Spleen (tissue), 11 donors: ENCODE measurements at regions not wholly inside any gene's neighbourhood (a gene's known extent, or its start where the extent isn't known, plus 50 kb on each side); places are given as distances from the start of the nearest gene placed in this dataset.

Experiments used
- DNase-seq: peaks from one replicate; pipeline ENCODE4 v3.0.0-alpha.2; 2020
- H3K27ac ChIP-seq, 8 donors: fragments of 200-600 bp; sonication (generic) in 7 of 8; 1 replicate in 4 of 8; 2 replicates in 4 of 8; pipeline versions ENCODE4 v1.5.0 to v1.8.0; 2016 to 2021; ENCODE audit warnings: inconsistent platforms in 4 of 8, mild to moderate bottlenecking in 4 of 8, moderate library complexity in 1 of 8
- H3K27me3 ChIP-seq, 7 donors: fragments of 200-600 bp; sonication (generic) in 6 of 7; replicated peaks in 1 of 7; 1 replicate in 4 of 7; 2 replicates in 3 of 7; pipeline versions ENCODE4 v1.5.0 to v1.8.0; 2016 to 2021; ENCODE audit warnings: inconsistent platforms in 3 of 7, mild to moderate bottlenecking in 1 of 7
- H3K36me3 ChIP-seq, 6 donors: fragments of 200-600 bp; sonication (generic) in 5 of 6; 1 replicate in 4 of 6; 2 replicates in 2 of 6; pipeline versions ENCODE4 v1.5.0 to v1.8.0; 2016 to 2021; ENCODE audit warnings: inconsistent platforms in 2 of 6
- H3K4me1 ChIP-seq, 6 donors: fragments of 200-600 bp; sonication (generic) in 5 of 6; 1 replicate in 3 of 6; 2 replicates in 3 of 6; pipeline versions ENCODE4 v1.5.0 to v1.8.0; 2016 to 2021; ENCODE audit warnings: inconsistent platforms in 3 of 6
- H3K4me3 ChIP-seq, 8 donors: fragments of 200-600 bp; sonication (generic) in 7 of 8; 1 replicate in 4 of 8; 2 replicates in 4 of 8; pipeline versions ENCODE4 v1.5.0 to v1.8.0; 2016 to 2021; ENCODE audit warnings: inconsistent platforms in 4 of 8, mild to moderate bottlenecking in 4 of 8, moderate library complexity in 2 of 8
- H3K9me3 ChIP-seq, 8 donors: fragments of 200-600 bp; sonication (generic) in 7 of 8; 1 replicate in 4 of 8; 2 replicates in 4 of 8; pipeline versions ENCODE4 v1.5.0 to v1.8.0; 2016 to 2021; ENCODE audit warnings: inconsistent platforms in 4 of 8
- CTCF ChIP-seq, 11 experiments: fragments of 200-600 bp in 7 of 11; fragments of 450-650 bp in 4 of 11; sonication (generic) in 4 of 11; IDR thresholded peaks in 8 of 11; conservative IDR thresholded peaks in 3 of 11; 1 replicate in 7 of 11; 2 replicates in 4 of 11; pipeline versions ENCODE4 v1.4.0 to v1.8.0; 2016 to 2021; ENCODE audit warnings: antibody characterized with exemption in 11 of 11, inconsistent platforms in 4 of 11, mild to moderate bottlenecking in 1 of 11
- POLR2A ChIP-seq, 3 donors: fragments of 450-650 bp; IDR thresholded peaks; one replicate each; pipeline ENCODE4 v1.5.1; 2017; ENCODE audit warnings: antibody characterized with exemption in 3 of 3, mild to moderate bottlenecking in 1 of 3
- POLR2AphosphoS5 ChIP-seq, 3 donors: sonication (generic); formaldehyde crosslinking; IDR thresholded peaks; one replicate each; pipeline ENCODE4 v1.5.1; 2017; ENCODE audit warnings: antibody characterized with exemption in 3 of 3
- WGBS, 5 donors: extraction: QIAGEN DNeasy Blood & Tissue Kit in 3 of 5; methylation state at CpG; one replicate each; pipeline versions ENCODE4 v1.1.5 to v1.1.7; 2013 to 2018; 5-methylcytosine and 5-hydroxymethylcytosine counted together
- intact Hi-C: fragments of 100-400 bp; cut with DNase I; formaldehyde crosslinking; loops from one replicate; pipeline ENCODE4 v1.15.0; 2023; ENCODE audit warnings: low total_unique reads
- donor health status: healthy with polysubstance abuse.
- donor health status: DM: no; HTN: no; CAD: no; lungs with moderate emphysema.
- donor health status: DM: no; HTN: no; CAD: no.
- donor health status: Bipolar disorder and iron deficiency.
- donor health status: healthy.
- donor health status: DM: no; HTN: no; CAD: no.
- donor health status: DM: yes; HTN: yes; CAD: no.

DNA sequence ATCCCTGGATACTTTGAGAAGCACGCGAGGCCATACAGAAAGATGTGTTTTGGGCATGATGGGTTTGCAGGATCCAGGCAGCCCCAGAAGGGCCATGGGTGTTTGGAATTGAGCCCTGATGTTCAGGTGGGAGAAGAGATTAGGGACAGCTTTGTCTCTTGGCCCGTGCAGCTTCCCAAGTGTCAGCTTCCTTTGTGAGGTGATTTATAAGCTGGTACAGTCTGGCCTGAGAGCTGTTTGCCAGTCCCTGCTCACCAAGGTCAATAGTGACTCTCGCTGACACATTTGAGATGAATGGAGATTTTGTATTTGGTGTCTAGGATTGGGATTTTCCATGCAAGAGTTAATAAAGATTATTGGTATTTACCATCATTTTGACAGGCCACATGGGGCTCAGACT lies 165.9 kb downstream of the ICE1 start:
- no peaks in the 10 kb centered on the region for H3K9me3 ChIP-seq
- H3K27me3 ChIP-seq: no peaks in the 10 kb centered on the region
- intact Hi-C loops: no loop called here
- TF ChIP-seq CTCF (IDR thresholded peaks at IDR 0.05 in 8 of 11, conservative IDR thresholded peaks at IDR 0.05 in 3 of 11) (no peak), POLR2A (IDR thresholded peaks at IDR 0.05) (no peak), POLR2AphosphoS5 (IDR thresholded peaks at IDR 0.05) (no peak)
- H3K36me3 ChIP-seq: no peaks in the 10 kb centered on the region
- 72 to 84% (median 81%) methylated on average over 4 of the region's 4 CpGs for WGBS, 5 donors
- DNase-seq: no peak
- H3K4me3 ChIP-seq: no peak overlapping the region
- no peak overlapping the region for H3K27ac ChIP-seq
- H3K4me1 ChIP-seq: no peaks in the 10 kb centered on the region

DNA sequence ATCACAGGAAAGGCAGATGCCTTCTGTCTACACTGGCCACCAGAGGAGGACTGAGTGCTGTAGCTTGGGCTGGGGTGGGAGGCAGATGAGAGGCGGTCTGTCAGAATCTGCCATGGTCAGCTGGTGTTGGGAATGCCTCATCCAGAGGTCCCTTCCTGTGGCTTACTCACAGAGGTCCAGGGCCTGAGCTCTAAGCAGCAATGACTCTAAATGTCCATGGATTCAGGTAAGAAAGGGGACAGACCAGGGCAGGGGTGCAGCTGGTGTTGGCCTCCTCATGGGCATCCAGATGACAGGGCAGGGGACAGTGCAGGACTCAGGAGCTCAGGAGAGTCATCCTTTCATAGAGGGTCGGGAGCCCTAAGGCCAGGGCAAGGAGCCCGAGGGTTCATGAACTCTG lies 165.0 kb downstream of the ICE1 start:
- Histone ChIP-seq H3K36me3 (no peaks in the 10 kb centered on the region), H3K27ac (no peak overlapping the region), H3K9me3 (no peaks in the 10 kb centered on the region), H3K4me3 (no peak overlapping the region), H3K27me3 (no peaks in the 10 kb centered on the region), H3K4me1 (no peaks in the 10 kb centered on the region)
- WGBS, 5 donors: 76 to 90% (median 80%) methylated on average over 3 of the region's 3 CpGs
- TF ChIP-seq POLR2A (IDR thresholded peaks at IDR 0.05) (no peak), CTCF (IDR thresholded peaks at IDR 0.05 in 8 of 11, conservative IDR thresholded peaks at IDR 0.05 in 3 of 11) (no peak), POLR2AphosphoS5 (IDR thresholded peaks at IDR 0.05) (no peak)
- intact Hi-C loops: no loop called here
- no peak for DNase-seq

GRCh38 chr5:5586721-5587120 lies 164.2 kb downstream of the ICE1 start:
- Histone ChIP-seq H3K4me1 (no peaks in the 10 kb centered on the region), H3K4me3 (no peak overlapping the region), H3K36me3 (no peaks in the 10 kb centered on the region), H3K27ac (no peak overlapping the region), H3K27me3 (no peaks in the 10 kb centered on the region), H3K9me3 (no peaks in the 10 kb centered on the region)
- no peak for DNase-seq
- intact Hi-C loops: no loop called here
- TF ChIP-seq POLR2AphosphoS5 (IDR thresholded peaks at IDR 0.05) (no peak), CTCF (IDR thresholded peaks at IDR 0.05 in 8 of 11, conservative IDR thresholded peaks at IDR 0.05 in 3 of 11) (no peak), POLR2A (IDR thresholded peaks at IDR 0.05) (no peak)
- 36 to 49% (median 45%) methylated on average over 2 of the region's 2 CpGs for WGBS, 5 donors

DNA sequence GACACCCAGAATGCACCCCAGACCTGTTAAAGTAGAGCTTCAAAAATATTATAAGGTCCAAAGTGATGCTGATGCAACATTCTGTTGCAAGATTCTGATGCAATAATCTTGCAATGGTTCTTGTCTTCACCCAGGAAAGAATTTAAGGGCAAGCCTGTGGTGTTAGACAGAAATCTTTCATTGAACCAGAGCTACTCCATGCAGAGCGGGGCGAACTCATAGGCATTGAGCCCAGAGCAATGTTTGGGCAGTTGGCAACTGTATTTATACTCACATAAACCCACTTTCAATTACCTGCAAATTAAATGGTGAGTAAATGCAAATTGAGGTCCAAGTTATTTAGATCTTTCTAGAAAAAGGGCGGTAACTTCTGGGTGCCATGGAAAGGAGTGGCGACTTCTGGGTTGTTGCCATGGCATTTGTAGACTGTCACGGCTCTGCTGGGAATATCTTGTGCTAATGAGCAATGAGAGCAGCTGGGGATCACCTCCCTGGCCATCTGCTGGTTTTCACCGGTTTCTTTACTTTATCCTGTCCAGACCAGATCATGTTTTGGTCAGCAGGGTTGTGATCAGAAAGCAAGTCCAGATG lies 163.4 kb downstream of the ICE1 start:
- TF ChIP-seq CTCF (IDR thresholded peaks at IDR 0.05 in 8 of 11, conservative IDR thresholded peaks at IDR 0.05 in 3 of 11) (no peak), POLR2A (IDR thresholded peaks at IDR 0.05) (no peak), POLR2AphosphoS5 (IDR thresholded peaks at IDR 0.05) (no peak)
- DNase-seq: no peak
- intact Hi-C loops: no loop called here
- Histone ChIP-seq H3K9me3 (no peaks in the 10 kb centered on the region), H3K36me3 (no peaks in the 10 kb centered on the region), H3K27ac (no peak overlapping the region), H3K4me3 (no peak overlapping the region), H3K4me1 (no peaks in the 10 kb centered on the region), H3K27me3 (no peaks in the 10 kb centered on the region)
- WGBS, 5 donors: 67 to 80% (median 70%) methylated on average over 6 of the region's 6 CpGs
